ENCODE measurements at regions not wholly inside any gene's neighbourhood (a gene's known extent, or its start where the extent isn't known, plus 50 kb on each side); places are given as distances from the start of the nearest gene placed in this dataset.
"Not testable (repeated sequence)": the region's sequence is repeated elsewhere in the genome, so short reads cannot be mapped to it uniquely, and the experiment has no call there.

DNA sequence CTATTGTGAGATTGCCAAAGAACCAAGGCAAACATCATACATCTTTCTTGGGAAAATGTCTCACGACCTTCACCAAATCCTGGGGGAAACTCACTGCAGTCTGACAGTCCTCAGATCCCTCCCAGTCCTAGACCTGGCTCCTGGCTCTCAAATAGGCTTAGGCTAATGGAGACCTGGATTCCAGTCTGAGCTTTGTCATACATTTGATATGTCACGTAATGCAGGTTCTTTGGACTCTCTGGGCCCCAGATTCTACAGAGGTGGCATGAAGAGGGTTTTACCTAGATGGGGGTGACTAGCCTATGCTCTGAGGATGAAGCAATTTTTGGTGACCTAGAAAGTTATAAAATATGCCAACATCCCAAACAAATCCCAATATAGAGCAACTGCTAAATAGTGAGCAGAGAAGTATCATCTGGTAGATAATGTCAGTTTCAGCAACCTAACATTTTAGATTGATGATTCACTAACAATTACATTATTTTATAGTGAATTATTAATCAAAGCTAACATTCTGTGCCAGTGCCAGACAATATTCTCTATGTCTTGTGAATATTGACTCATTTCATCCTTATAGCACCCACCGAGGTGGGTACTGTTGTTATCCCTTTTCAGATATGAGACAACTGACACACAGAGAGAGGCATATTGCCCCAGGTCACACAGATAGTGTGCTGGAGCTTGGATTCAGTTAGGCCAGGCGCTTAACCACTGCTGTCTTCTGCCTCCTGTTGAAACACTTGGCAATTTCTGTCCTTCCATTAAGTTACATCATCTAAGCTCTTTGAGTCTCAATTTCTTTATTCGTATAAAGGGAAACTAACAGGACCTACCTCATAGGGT is 195.4 kb upstream of the MAMLD1 start:
- DNase-seq: no peak

- no peak for DNase-seq
Observed at GRCh38 chrX:150182161-150182560, 181.0 kb upstream of the MAMLD1 start.

DNA sequence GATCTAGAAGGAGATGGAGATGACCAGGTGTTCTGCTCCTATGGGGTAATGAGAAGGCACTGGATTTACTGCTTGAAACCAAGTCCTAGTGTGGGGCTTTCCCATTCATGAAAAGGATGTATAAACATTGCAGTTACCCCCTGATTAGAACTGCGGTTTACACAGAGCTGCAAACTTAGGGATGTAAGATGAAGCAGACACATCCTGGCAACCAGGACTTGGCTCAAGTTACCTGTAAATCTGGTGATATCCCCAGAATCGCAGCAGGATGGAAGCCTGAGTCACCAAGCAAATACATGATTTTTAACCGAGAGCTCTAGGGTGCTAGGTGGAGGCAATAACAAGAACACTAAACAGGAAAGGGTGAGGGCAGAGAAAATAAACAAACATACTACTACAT is 178.6 kb upstream of the MAMLD1 start:
- DNase-seq: no peak

DNA sequence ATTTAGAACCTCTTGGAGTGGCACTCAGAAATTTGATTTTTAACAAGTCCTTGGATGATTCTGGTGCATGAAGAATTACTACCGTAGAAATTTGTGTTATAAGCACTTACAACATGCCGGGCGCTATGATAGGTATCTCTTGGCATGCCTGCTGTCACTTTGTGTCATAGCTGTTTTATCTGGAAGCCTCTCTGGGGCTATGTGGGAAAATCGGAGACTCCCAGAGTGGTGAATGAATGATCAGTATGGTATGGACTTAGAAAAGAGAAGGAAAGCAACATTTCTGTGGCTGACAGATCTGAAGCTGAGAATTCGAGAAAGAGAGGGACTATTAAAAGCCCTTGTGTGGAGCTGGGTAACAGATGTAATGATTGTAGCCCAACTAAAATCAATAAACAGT is 177.4 kb upstream of the MAMLD1 start:
- DNase-seq: no peak

DNA sequence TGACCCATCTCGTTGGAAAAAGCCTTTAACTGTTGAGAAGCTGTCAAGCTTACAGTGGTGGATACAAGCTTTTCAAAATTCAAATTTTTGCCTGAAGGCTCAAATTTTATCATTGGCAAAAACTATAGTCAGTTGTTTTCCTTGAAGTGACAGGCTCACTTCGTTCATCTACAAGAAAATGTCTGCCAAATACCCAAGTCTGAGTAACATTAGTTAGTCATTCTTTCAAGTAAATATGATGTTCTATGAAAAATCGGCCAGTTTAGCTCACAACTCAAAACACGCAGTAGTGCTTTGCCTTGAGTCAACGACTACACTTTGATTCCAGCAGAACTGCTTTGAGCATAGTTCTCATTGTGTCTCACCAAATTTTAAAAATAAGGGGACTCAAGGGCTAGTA is 170.3 kb upstream of the MAMLD1 start:
- no peak for DNase-seq

GRCh38 chrX:150196285-150196684 is 166.8 kb upstream of the MAMLD1 start:
- DNase-seq: no peak

DNA sequence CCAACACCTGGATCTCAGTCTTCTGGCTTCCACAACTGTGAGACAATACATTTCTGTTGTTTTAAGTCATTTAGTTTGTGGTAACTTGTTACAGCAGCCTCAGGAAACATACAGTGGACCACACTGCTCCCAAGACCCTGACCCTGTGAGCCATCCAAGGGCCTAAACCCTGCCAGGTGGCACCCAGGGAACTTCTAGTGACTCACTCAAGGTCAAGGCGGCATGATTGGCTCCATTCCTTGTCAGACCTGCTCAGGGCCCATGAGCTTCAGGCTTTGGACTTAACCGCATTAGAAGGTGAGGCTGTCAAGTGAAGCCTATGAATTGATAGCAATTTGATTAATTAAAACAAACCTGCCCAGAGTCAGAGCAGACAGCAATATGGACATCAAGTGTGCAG is 165.7 kb upstream of the MAMLD1 start:
- DNase-seq: no peak

- no peak for DNase-seq
Observed at GRCh38 chrX:150198776-150199175, 164.3 kb upstream of the MAMLD1 start.

- no peak for DNase-seq
Observed at GRCh38 chrX:150199181-150199580, 163.9 kb upstream of the MAMLD1 start.

DNA sequence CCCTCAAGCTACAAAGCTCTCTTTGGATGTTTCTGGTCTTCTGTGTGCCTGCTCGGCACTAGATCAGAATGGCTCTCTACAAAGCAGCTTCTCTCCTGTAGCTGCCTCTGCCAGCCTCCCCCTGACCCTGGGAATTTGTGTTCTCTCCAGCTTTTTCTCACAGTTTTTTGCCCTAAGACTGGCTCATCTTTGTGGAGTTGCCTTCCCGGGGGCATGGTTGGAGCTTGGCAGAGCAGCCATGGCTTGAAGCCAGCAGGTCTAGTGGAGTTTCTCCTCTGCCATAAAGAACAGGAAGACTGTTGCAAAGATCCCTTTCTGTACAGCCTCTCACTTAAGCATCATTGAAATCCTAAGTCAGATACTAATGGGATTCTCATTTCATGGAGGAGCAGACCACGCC is 163.3 kb upstream of the MAMLD1 start:
- no peak for DNase-seq

- DNase-seq: no peak
Observed at GRCh38 chrX:150200361-150200760, 162.8 kb upstream of the MAMLD1 start.

DNA sequence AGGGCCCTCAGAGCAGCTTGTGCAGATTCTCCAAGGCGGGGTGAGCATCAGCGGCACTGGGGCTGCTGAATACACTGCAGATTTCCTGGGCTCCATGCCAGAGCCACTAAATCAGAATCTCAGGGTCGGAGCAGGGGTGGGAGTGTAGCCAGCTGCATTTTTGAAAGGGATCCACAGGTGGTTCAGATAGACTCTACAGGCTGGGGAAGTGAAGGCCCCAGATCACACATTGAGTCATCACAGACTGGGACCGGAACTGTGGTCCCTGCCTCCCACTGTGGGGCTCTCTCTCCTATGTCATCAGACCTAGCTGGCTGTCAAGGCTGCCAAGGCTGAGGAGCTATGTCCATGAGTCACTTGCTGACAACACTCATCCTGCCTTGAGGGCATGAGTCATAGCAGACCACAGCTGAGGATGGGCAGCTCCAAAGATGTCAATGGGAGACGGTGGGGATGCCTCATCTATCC is 162.3 kb upstream of the MAMLD1 start:
- no peak for DNase-seq

- no peak for DNase-seq
Observed at GRCh38 chrX:150201391-150201790, 161.7 kb upstream of the MAMLD1 start.

GRCh38 chrX:150201841-150202240 is 161.3 kb upstream of the MAMLD1 start:
- DNase-seq: no peak

DNA sequence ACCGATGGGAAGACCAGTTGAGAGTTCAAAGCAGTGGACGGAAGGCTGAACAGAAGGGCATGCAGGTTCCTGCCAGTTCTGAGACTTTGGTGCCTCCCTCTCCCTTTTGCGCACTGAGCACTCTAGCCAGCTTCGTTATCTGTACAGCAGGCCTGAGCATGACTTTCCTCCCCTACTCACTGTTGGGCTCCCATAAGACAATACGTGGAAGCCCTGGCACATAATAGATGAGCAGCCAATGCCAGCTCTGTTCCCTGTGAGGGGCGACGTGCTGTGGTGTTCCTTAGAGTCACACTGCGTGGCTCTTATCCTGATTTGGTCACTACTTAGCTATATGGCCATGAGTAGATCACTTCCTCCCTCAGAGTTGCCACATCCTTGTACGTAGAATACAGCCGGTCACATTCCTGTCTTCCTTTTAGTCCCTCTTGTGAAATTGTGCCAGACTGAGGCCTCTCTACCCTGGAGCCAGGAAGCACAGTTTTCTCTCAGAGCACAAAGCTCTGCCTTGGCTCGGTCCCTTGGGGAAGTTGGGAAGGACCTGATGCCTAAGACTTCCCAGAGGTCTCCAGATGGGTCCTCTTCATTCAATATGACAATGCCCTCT is 160.4 kb upstream of the MAMLD1 start:
- DNase-seq: no peak

- no peak for DNase-seq
Observed at GRCh38 chrX:150203248-150203645, 159.9 kb upstream of the MAMLD1 start.

DNA sequence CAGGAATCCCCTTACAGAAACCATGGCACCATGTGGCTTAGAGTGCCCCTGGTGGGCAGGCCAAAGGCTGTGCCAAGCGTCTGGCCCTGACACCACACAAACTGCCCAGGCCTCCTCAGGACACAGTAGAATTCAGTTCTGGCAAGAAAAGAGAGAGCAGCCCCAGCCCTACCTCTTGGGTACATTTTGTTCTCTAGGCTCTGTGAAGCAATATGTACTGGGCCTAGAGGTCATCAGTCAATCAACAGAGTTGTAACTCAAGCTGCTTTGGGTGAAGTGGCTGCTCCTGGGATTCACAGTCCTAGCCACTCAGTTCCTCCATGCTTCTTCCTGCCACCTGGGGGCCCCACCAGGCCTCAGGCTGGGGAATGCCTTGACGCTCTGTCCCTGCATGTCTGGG is 158.1 kb upstream of the MAMLD1 start:
- DNase-seq: no peak

DNA sequence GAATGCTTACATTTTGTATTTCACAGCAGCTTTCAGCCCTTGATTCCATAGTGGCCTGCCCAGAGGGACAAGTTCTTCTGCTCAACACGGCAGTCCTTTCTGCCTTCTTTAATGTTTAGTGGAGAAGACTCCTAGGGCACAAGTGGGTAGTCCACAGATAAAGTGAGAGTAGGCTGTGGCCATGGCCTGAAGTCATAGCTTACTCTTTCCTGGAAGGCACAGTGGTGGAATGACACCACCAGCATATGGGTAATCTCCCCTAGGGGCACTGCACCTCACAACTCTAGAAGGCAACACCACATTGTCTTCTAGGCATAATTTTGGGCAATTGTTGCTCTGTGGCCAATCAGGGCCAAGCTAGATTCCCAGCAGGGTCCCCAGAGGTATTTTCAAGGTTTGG is 155.4 kb upstream of the MAMLD1 start:
- no peak for DNase-seq

- no peak for DNase-seq
Observed at GRCh38 chrX:150211988-150212387, 151.1 kb upstream of the MAMLD1 start.

DNA sequence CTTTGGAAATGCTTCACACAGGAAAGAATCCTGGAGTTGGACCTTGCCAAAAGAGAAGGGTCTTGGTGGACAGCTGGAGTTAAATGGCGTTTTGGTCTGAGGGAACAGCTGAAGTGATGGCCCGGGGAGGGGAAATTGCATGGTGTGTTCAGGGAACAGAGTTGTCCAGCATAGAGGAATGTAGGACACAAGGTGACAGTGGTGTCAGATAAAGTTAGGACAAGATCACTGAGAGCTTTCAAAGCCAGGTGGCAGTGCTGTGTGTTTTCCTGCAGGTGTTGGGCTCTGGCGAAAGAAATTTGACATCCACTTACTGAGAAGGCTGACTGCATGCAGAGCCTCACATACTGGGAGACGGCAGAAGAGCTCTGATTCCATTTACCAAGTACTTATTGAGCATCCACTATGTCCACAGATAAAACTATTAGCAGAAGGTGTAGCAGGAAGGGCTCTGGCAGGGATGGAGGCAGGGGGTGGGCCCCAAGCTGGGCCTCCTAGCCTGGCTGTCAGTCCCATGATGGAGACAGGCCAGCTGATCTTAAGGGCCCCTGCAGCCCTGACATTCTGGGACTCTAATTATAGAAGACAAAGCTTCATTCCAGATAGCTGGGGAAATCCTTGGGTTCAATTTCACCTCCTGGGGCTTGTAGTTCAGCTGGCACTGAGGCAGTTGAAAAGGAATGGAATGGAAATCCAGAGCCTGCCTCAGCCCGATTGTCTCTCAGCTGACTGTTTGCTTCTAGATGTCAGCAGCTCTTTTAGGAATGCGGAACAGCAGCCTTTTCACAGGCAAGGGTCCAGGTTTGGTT is 150.2 kb upstream of the MAMLD1 start:
- DNase-seq: no peak

GRCh38 chrX:150213481-150214030 is 149.6 kb upstream of the MAMLD1 start:
- no peak for DNase-seq

DNA sequence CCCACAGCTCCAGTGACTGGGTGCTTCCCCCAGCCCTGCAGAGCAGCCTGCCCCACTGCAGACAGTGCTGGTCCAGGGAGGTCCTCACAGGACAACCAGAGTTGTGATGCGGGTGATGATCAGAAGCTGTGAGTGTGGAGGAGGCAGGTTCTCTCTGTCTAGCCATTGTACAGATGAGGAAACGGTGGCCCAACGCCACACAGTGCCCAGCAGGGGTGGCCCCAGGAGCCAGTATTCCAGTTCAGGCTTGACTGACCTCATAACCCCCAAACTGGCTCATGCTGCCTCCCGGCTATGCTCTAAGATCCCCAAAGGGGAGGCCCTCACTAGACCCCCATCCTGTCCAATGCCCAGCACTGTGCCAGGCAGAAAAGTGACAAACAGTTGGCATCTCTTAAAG is 147.1 kb upstream of the MAMLD1 start:
- DNase-seq: not testable (repeated sequence)

DNA sequence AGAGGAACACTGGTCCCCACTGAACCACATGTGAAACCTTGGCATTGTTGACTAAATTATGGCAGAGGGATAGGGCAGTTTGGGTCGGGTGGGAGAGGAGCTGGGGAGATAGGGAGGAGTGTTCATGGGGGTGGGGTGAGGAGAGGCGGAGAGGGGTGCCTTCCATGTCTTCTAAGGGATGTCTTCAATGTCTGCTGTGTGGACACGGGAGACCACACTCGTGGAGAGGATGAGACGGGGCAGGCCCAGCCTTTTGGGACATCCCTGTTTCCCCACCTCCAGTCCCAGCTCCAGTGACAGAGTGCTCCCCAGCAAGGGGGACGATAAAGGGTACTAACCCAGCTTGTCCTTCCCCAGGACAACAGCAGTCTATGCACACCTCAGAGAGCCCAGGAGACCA is 146.4 kb upstream of the MAMLD1 start:
- no peak for DNase-seq

GRCh38 chrX:150217609-150218008 is 145.5 kb upstream of the MAMLD1 start:
- DNase-seq: no peak
